Activated T-cell treated with anti-CD3 and anti-CD28 coated beads for 4 hours (primary cell): ENCODE measurements at regions not wholly inside any gene's neighbourhood (a gene's known extent, or its start where the extent isn't known, plus 50 kb on each side); places are given as distances from the start of the nearest gene placed in this dataset.

Source experiments
- DNase-seq: peaks from one replicate; pipeline ENCODE4 v3.0.0-alpha.2; 2020

- no peak for DNase-seq
Observed at GRCh38 chr10:4687397-4687796, 138.6 kb upstream of the AKR1E2 start.

DNA sequence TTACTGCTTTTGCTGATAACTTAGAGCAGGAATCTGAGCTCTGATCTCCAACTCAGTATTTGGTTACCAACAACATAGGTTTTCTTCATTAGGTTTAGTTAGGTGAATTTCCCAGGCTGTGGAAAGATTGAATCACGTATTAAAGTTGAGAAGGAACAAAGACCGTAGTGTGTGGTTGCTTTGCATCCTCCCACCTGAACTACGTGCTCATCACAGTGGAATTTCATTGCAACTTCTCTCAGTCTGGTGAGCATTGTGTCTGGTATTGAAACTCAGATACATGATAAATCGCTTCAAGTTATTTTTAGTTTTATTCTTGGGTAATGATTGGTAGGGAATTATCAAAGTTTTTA, 139.4 kb upstream of the AKR1E2 start:
- DNase-seq, result peak; percentile 7

- no peak for DNase-seq
Observed at GRCh38 chr10:4685904-4686643, 139.9 kb upstream of the AKR1E2 start.

DNA sequence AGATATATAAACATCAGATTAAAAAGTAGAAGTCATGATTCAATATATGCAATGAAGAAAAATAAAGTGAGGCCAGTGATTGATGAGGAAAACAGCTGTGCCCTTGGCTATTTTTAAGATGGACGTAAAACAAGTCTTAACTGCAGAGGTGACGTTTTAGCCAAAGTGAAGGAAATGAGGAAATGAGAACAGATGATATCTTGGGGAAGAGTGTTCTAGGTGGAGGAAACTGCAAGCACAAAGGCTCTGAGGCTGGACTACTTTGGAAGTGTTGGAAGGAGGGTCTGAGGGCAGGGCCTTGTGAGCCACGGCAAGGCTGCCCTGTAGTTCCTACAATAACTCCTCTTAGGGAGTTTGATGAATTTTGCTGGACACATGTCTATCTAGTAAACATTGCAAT, 140.5 kb upstream of the AKR1E2 start:
- no peak for DNase-seq

DNA sequence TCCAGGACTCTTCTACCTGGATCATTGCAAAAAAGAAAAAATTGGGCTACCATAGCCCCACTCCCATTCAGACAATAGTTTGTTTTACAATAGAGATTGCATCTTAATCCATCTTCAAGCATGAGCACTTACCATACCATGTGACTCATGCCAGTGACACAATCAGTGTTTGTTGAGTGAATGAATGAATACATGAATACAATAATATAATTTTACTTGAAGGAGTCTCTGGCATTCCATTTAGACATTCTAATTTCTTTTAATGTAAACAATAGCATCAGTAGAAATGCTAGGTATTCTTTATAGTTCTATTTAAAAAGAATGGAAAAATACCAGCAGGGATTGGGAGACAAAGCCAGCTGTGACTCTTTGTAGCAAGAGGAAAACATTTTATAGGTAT, 141.6 kb upstream of the AKR1E2 start:
- no peak for DNase-seq

DNA sequence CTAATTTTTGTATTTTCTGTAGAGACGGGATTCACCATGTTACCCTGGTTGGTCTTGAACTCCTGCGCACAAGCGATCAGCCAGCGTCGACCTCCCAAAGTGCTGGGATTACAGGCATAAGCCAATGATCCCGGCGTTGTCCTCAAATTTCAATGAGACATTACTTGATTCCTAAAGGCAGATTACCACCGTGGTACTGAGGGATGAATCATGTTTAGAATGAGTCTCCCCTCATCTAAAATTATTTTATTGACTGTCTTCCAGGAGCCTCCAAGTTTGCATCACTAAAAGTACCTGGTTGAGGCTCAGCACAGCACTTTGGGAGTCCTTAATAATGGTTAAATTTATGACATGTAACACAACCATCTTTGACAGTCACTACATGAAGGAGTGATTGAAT, 142.2 kb upstream of the AKR1E2 start:
- no peak for DNase-seq

DNA sequence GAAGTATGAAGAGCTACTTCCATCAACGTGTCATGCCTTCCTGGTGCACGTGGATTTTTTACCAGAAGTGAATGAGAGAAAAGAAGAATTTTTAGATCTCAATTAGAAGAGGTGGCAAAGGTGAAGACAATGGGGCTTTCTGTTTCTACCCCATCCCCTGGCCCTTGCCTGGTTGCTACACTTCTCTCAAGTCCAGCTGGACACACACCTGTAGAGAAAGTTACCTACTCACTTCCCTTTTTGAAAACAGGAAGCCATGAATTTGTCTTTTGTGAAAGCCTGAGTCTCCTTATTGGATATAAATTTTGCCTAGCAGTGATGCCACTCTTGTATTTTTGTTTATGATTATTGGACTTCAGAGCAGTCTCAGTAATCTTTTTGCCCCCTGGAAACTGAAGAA, 142.9 kb upstream of the AKR1E2 start:
- DNase-seq, result no peak

GRCh38 chr10:4678951-4679671, 146.9 kb upstream of the AKR1E2 start:
- no peak for DNase-seq

GRCh38 chr10:4678023-4678950, 147.7 kb upstream of the AKR1E2 start:
- no peak for DNase-seq

DNA sequence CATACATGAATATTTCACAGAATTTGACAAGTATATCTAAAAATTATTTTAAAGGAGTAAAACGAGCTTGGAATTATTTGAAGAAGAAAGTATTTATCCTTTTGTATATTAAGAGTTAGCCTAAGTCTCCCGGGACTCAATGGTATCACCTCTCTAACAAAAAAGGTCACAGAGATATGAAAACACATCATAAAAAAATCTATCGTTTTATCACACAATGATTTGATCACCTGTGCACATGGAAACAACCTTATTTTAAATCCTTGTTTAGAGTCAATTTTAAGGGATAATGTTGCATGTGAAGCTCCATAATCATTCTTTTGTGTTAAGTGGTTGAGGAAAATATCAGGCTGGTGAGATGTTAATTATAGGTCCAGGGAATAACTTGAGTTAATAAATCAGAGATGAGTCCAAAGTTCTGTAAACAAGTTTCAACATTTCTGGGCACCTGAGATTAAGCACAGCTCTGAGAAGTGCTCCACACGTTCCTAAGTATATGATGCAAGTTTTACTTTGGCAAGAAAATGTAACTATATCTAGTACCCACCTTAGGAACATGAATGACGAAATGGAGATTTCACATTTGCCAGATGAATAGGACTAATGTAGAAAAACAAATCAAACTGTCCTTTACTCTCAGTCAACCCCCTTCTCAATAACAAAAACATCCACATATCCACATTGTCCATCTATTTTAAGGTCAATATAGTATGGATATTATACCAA, 148.5 kb upstream of the AKR1E2 start:
- DNase-seq, result no peak

DNA sequence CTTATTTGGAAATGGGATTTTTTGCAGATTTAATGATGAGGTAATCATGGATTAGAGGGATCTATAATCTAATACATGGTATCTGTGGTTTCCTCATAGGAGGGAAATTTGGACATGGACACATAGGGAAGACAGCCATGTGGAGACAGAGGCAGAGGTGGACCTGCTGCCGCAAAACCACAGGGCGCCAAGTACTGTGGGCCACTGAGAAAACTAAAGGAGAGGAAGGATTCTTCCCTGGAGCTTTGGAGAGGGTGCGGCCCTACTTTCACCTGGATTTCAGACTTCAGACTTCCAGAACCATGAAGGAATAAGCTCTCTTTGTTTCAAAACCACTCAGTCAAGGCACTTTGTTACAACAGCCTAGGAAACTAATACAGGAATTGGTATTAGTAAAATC, 149.4 kb upstream of the AKR1E2 start:
- DNase-seq, result no peak

DNA sequence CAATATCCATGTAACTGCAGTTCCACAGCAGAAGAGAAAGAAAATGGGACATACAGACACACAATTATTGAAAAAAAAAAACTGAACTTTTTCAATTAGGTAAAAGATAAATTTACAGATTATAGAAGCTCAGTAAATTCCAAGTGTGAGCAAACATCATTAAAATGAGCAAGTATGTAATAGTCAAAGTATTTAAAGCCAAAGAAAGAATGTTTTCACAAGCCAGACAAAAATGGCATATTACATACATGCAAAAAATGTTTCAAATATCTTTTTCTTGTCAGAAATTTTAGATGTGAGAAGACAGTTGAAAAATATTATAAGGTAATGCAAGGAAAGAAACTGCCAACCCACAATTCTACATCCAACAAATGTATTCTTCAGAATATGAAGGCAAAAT, 150.2 kb upstream of the AKR1E2 start:
- DNase-seq, result no peak

GRCh38 chr10:4673279-4674040, 152.5 kb upstream of the AKR1E2 start:
- no peak for DNase-seq

DNA sequence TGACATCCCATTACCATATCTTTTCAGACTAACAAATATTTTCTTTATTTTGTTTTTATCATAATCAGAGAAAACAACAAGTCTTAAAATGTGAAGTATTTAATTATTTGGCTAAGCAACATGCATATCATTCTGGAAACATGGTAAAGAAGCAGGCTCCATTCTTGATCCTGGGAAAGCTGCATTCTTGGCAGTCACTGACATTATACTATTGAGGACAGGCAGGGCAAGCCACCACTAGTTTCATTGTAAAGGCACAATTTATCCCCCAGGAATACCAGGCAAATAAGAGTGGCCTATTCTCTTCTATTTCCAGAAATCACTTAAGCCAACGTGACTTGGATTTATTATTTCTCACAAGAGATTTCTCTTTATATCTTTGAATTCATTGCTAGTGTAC, 153.8 kb upstream of the AKR1E2 start:
- no peak for DNase-seq

GRCh38 chr10:4671451-4672145, 154.4 kb upstream of the AKR1E2 start:
- no peak for DNase-seq

- DNase-seq, result no peak
Observed at GRCh38 chr10:4670737-4671136, 155.3 kb upstream of the AKR1E2 start.

GRCh38 chr10:4669585-4669984, 156.4 kb upstream of the AKR1E2 start:
- DNase-seq, result no peak

GRCh38 chr10:4663162-4663992, 162.6 kb upstream of the AKR1E2 start:
- no peak for DNase-seq

DNA sequence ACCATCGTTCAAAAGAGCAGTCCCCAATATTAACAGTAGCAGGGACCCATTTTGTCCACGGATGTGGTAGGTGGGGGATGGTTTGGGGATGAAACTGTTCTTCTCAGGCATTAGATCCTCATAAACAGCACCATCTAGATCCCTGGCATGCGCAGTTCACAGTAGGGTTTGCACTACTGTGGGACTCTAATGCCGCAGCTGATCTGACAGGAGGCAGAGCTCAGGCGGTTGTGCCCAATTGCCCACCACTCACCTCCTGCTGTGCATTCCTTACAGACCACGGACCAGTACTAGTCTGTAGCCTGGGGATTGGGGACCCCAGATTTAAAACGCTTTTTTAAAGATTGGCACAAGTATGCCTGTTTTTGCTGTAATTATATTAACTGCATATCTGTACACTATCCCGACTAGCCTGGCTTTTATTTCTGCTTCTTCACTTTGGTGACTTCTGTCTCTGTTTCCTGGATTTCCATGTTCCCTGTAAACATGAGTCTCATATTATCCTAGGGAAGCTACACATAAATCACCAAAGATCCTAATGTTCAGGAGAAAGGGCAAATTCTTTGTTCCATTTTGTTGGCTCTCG, 163.3 kb upstream of the AKR1E2 start:
- no peak for DNase-seq
